ENCODE measurements at regions not wholly inside any gene's neighbourhood (a gene's known extent, or its start where the extent isn't known, plus 50 kb on each side); places are given as distances from the start of the nearest gene placed in this dataset.

GRCh38 chr9:31733166-31733565, 651.3 kb upstream of the ACO1 start:
- Mint-ChIP-seq H3K4me3 (ENCODE audit: unreplicated experiment) (no peak overlapping the region), H3K27me3 (ENCODE audit: insufficient read depth, unreplicated experiment) (peaks cover 4% of the 10 kb centered on the region), H3K27ac (ENCODE audit: unreplicated experiment) (no peak overlapping the region), H3K9me3 (ENCODE audit: unreplicated experiment) (no peaks in the 10 kb centered on the region), H3K36me3 (ENCODE audit: insufficient read depth, unreplicated experiment) (no peaks in the 10 kb centered on the region), H3K4me1 (ENCODE audit: low read depth, unreplicated experiment) (no peaks in the 10 kb centered on the region)
- Histone ChIP-seq H3K4me1 (no peaks in the 10 kb centered on the region), H3K9me3 (no peaks in the 10 kb centered on the region), H3K36me3 (ENCODE audit: control insufficient read depth, insufficient read depth, low read length) (no peaks in the 10 kb centered on the region), H3K27me3 (replicated peaks; ENCODE audit: control insufficient read depth, insufficient read depth, low read length) (no peaks in the 10 kb centered on the region), H3K4me3 (ENCODE audit: low read depth, low read length) (no peak overlapping the region)
- intact Hi-C loops (cut with micrococcal nuclease; ENCODE audit: unreplicated experiment), result no loop called here
- DNase-seq, result no peak
- ChIA-PET CTCF (no interaction called here), POLR2A (no interaction called here)
- BruUV-seq (replicated peaks), result no TSS peak
- no peak for TF ChIP-seq CTCF (IDR thresholded peaks at IDR 0.05; ENCODE audit: insufficient read depth in 1 of 2, low read depth in 1 of 2, low read length in 1 of 2, severe bottlenecking in 1 of 2, unreplicated experiment in 1 of 2)

GRCh38 chr9:31736581-31737179, 647.8 kb upstream of the ACO1 start:
- Mint-ChIP-seq H3K36me3 (ENCODE audit: insufficient read depth, unreplicated experiment) (no peaks in the 10 kb centered on the region), H3K27me3 (ENCODE audit: insufficient read depth, unreplicated experiment) (peaks cover 4% of the 10 kb centered on the region), H3K27ac (ENCODE audit: unreplicated experiment) (no peak overlapping the region), H3K4me1 (ENCODE audit: low read depth, unreplicated experiment) (no peaks in the 10 kb centered on the region), H3K9me3 (ENCODE audit: unreplicated experiment) (no peaks in the 10 kb centered on the region), H3K4me3 (ENCODE audit: unreplicated experiment) (no peak overlapping the region)
- ChIA-PET POLR2A (no interaction called here), CTCF (no interaction called here)
- no peak overlapping the region for H3K4me3 ChIP-seq (ENCODE audit: low read depth, low read length)
- no peak for DNase-seq
- no peaks in the 10 kb centered on the region for H3K4me1 ChIP-seq
- H3K36me3 ChIP-seq (ENCODE audit: control insufficient read depth, insufficient read depth, low read length), result no peaks in the 10 kb centered on the region
- intact Hi-C loops (cut with micrococcal nuclease; ENCODE audit: unreplicated experiment), result no loop called here
- no peak for TF ChIP-seq CTCF (IDR thresholded peaks at IDR 0.05; ENCODE audit: insufficient read depth in 1 of 2, low read depth in 1 of 2, low read length in 1 of 2, severe bottlenecking in 1 of 2, unreplicated experiment in 1 of 2)
- H3K9me3 ChIP-seq, result no peaks in the 10 kb centered on the region
- H3K27me3 ChIP-seq (replicated peaks; ENCODE audit: control insufficient read depth, insufficient read depth, low read length), result no peaks in the 10 kb centered on the region
- no TSS peak for BruUV-seq (replicated peaks)

GRCh38 chr9:31740705-31741104, 643.7 kb upstream of the ACO1 start:
- Mint-ChIP-seq H3K27ac (ENCODE audit: unreplicated experiment) (no peak overlapping the region), H3K4me1 (ENCODE audit: low read depth, unreplicated experiment) (no peaks in the 10 kb centered on the region), H3K27me3 (ENCODE audit: insufficient read depth, unreplicated experiment) (peaks cover 4% of the 10 kb centered on the region), H3K9me3 (ENCODE audit: unreplicated experiment) (no peaks in the 10 kb centered on the region), H3K36me3 (ENCODE audit: insufficient read depth, unreplicated experiment) (no peaks in the 10 kb centered on the region), H3K4me3 (ENCODE audit: unreplicated experiment) (no peak overlapping the region)
- intact Hi-C loops (cut with micrococcal nuclease; ENCODE audit: unreplicated experiment), result no loop called here
- no peaks in the 10 kb centered on the region for H3K36me3 ChIP-seq (ENCODE audit: control insufficient read depth, insufficient read depth, low read length)
- TF ChIP-seq CTCF (IDR thresholded peaks at IDR 0.05; ENCODE audit: insufficient read depth in 1 of 2, low read depth in 1 of 2, low read length in 1 of 2, severe bottlenecking in 1 of 2, unreplicated experiment in 1 of 2), result no peak
- DNase-seq, result no peak
- no peaks in the 10 kb centered on the region for H3K9me3 ChIP-seq
- no peak overlapping the region for H3K4me3 ChIP-seq (ENCODE audit: low read depth, low read length)
- H3K27me3 ChIP-seq (replicated peaks; ENCODE audit: control insufficient read depth, insufficient read depth, low read length), result no peaks in the 10 kb centered on the region
- no TSS peak for BruUV-seq (replicated peaks)
- POLR2A ChIA-PET, result no interaction called here
- no peaks in the 10 kb centered on the region for H3K4me1 ChIP-seq
- CTCF ChIA-PET, result no interaction called here
